ENCODE measurements at regions not wholly inside any gene's neighbourhood (a gene's known extent, or its start where the extent isn't known, plus 50 kb on each side); places are given as distances from the start of the nearest gene placed in this dataset.

DNA sequence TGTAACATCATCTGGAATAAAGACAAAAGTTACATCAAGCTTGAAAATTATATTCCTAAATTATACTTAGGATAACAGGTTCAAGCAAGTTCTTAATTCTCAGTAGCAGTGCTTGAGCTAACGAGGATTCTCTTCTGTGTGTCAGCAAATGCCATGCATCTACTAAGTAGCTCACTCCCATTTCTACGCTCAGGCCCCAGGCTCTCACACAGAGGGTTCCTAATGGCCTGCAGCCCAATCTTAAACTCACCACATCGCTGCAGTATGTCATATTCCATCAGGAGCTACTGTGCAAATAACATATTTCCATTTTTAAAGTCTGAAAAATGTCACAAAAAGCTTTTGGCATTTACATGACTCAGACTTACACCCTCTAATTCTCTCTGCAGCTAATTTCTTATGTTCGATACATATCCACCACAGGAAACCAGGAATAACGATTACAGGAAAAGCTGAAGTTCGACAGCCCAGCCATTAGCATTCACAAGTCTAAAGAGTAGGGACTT lies 474.8 kb downstream of the EFNA5 start:
- TF ChIP-seq GATA2 (IDR thresholded peaks at IDR 0.05; ENCODE audit: low read depth, low read length) (no peak), GATA3 (IDR thresholded peaks at IDR 0.05; ENCODE audit: low read depth, low read length) (no peak)
